HEK293T (cell line): ENCODE measurements at regions not wholly inside any gene's neighbourhood (a gene's known extent, or its start where the extent isn't known, plus 50 kb on each side); places are given as distances from the start of the nearest gene placed in this dataset.

Source experiments
- CTCF ChIA-PET: fragments of 350-600 bp; formaldehyde crosslinking; extraction: SDS; loops from one replicate; lab custom pipeline; 2021; ENCODE audit warnings: antibody characterized with exemption, inconsistent platforms; lab: Yijun Ruan, JAX
- POLR2A ChIA-PET: fragments of 350-600 bp; formaldehyde crosslinking; extraction: SDS; loops from one replicate; lab custom pipeline; 2020; ENCODE audit warnings: antibody characterized with exemption, inconsistent platforms; lab: Yijun Ruan, JAX
- DNase-seq: peaks from one replicate; pipeline ENCODE4 v3.0.0; 2012; ENCODE audit warnings: mixed read lengths; ENCODE audit errors: extremely low spot score
- ARNT ChIP-seq: fragments of 450-650 bp; IDR thresholded peaks from 2 replicates; pipeline ENCODE4 v1.6.1; 2017; ENCODE audit warnings: mild to moderate bottlenecking
- BHLHE40 ChIP-seq: fragments of 450-650 bp; IDR thresholded peaks from 2 replicates; pipeline ENCODE4 v1.6.1; 2016; ENCODE audit warnings: mild to moderate bottlenecking, moderate library complexity, borderline replicate concordance
- CTBP1 ChIP-seq: fragments of 450-650 bp; IDR thresholded peaks from 2 replicates; pipeline ENCODE4 v1.6.1; 2016; ENCODE audit warnings: borderline replicate concordance
- ELF4 ChIP-seq: fragments of 450-650 bp; IDR thresholded peaks from 2 replicates; pipeline ENCODE4 v1.6.1; 2017; ENCODE audit warnings: antibody characterized with exemption
- FOXA1 ChIP-seq: fragments of 450-650 bp; IDR thresholded peaks from 2 replicates; pipeline ENCODE4 v1.6.1; 2016; ENCODE audit warnings: mild to moderate bottlenecking
- FOXK2 ChIP-seq: fragments of 450-650 bp; IDR thresholded peaks from 2 replicates; pipeline ENCODE4 v1.6.1; 2016; ENCODE audit warnings: mild to moderate bottlenecking
- FOXM1 ChIP-seq: fragments of 450-650 bp; IDR thresholded peaks from 2 replicates; pipeline ENCODE4 v1.6.1; 2017; ENCODE audit warnings: mild to moderate bottlenecking, borderline replicate concordance
- HDGF ChIP-seq: fragments of 450-650 bp; IDR thresholded peaks from 2 replicates; pipeline ENCODE4 v1.6.1; 2017; ENCODE audit warnings: antibody characterized with exemption, borderline replicate concordance
- L3MBTL2 ChIP-seq: fragments of 450-650 bp; conservative IDR thresholded peaks from 2 replicates; pipeline ENCODE4 v1.6.1; 2016; ENCODE audit warnings: mild to moderate bottlenecking
- LEF1 ChIP-seq: fragments of 450-650 bp; IDR thresholded peaks from 2 replicates; pipeline ENCODE4 v1.6.1; 2017; ENCODE audit warnings: mild to moderate bottlenecking, borderline replicate concordance
- NFRKB ChIP-seq: fragments of 450-650 bp; IDR thresholded peaks from 2 replicates; pipeline ENCODE4 v1.6.1; 2016; ENCODE audit warnings: mild to moderate bottlenecking, moderate library complexity
- PKNOX1 ChIP-seq: fragments of 450-650 bp; IDR thresholded peaks from 2 replicates; pipeline ENCODE4 v1.6.1; 2016
- SP1 ChIP-seq: fragments of 450-650 bp; IDR thresholded peaks from 2 replicates; pipeline ENCODE4 v1.6.1; 2017
- SUZ12 ChIP-seq: fragments of 450-650 bp; IDR thresholded peaks from 2 replicates; pipeline ENCODE4 v1.6.1; 2016; ENCODE audit warnings: mild to moderate bottlenecking
- TARDBP ChIP-seq: fragments of 450-650 bp; IDR thresholded peaks from 2 replicates; pipeline ENCODE4 v1.6.1; 2016
- ZNF384 ChIP-seq: fragments of 450-650 bp; IDR thresholded peaks from 2 replicates; pipeline ENCODE4 v1.6.1; 2016

- POLR2A ChIA-PET: no interaction called here
- no peak for DNase-seq
- CTCF ChIA-PET: no interaction called here
- TF ChIP-seq ELF4 (no peak), ARNT (no peak), BHLHE40 (no peak), ZNF384 (no peak), FOXA1 (no peak), SUZ12 (no peak), LEF1 (no peak), CTBP1 (no peak), L3MBTL2 (no peak), HDGF (no peak), FOXK2 (no peak), FOXM1 (no peak), NFRKB (no peak)
These were observed 630.5 kb downstream of the ANXA1 start for GRCh38 chr9:73782166-73782565.

- no peak for DNase-seq
- POLR2A ChIA-PET: no interaction called here
- TF ChIP-seq BHLHE40 (no peak), FOXK2 (no peak), SUZ12 (no peak)
- CTCF ChIA-PET: no interaction called here
These were observed 647.8 kb downstream of the ANXA1 start for GRCh38 chr9:73799446-73799845.

- DNase-seq: no peak
- ChIA-PET POLR2A (no interaction called here), CTCF (no interaction called here)
- TF ChIP-seq CTBP1 (no peak), ZNF384 (no peak), HDGF (no peak), NFRKB (no peak)
These were observed 653.4 kb downstream of the ANXA1 start for GRCh38 chr9:73805111-73805510.

GRCh38 chr9:73805853-73806458 is 654.3 kb downstream of the ANXA1 start:
- DNase-seq: no peak
- POLR2A ChIA-PET: no interaction called here
- CTCF ChIA-PET: no interaction called here
- TF ChIP-seq ZNF384 (no peak), FOXM1 (no peak), FOXA1 (no peak), FOXK2 (no peak), NFRKB (no peak), PKNOX1 (no peak)

GRCh38 chr9:73806876-73807275 is 655.2 kb downstream of the ANXA1 start:
- CTCF ChIA-PET: no interaction called here
- DNase-seq: no peak
- no peak for TF ChIP-seq TARDBP
- TF ChIP-seq FOXK2: no peak
- TF ChIP-seq ELF4: no peak
- no peak for TF ChIP-seq NFRKB
- TF ChIP-seq LEF1: no peak
- TF ChIP-seq SP1: no peak
- TF ChIP-seq FOXA1: no peak
- no peak for TF ChIP-seq FOXM1
- TF ChIP-seq ARNT: no peak
- TF ChIP-seq L3MBTL2: no peak
- no peak for TF ChIP-seq BHLHE40
- TF ChIP-seq CTBP1: no peak
- TF ChIP-seq PKNOX1: no peak
- no peak for TF ChIP-seq HDGF
- no peak for TF ChIP-seq ZNF384
- TF ChIP-seq SUZ12: no peak
- POLR2A ChIA-PET: no interaction called here

GRCh38 chr9:73807952-73808351 is 656.3 kb downstream of the ANXA1 start:
- TF ChIP-seq BHLHE40 (no peak), ZNF384 (no peak), ELF4 (no peak), PKNOX1 (no peak), LEF1 (no peak), NFRKB (no peak), TARDBP (no peak), SUZ12 (no peak), FOXA1 (no peak), CTBP1 (no peak)
- ChIA-PET POLR2A (no interaction called here), CTCF (no interaction called here)
- DNase-seq: no peak

GRCh38 chr9:73810585-73811215 is 659.0 kb downstream of the ANXA1 start:
- CTCF ChIA-PET: no interaction called here
- TF ChIP-seq NFRKB (no peak), BHLHE40 (no peak), FOXM1 (no peak), HDGF (no peak), SP1 (no peak)
- DNase-seq: no peak
- POLR2A ChIA-PET: no interaction called here
